ENCODE measurements at regions not wholly inside any gene's neighbourhood (a gene's known extent, or its start where the extent isn't known, plus 50 kb on each side); places are given as distances from the start of the nearest gene placed in this dataset.

DNA sequence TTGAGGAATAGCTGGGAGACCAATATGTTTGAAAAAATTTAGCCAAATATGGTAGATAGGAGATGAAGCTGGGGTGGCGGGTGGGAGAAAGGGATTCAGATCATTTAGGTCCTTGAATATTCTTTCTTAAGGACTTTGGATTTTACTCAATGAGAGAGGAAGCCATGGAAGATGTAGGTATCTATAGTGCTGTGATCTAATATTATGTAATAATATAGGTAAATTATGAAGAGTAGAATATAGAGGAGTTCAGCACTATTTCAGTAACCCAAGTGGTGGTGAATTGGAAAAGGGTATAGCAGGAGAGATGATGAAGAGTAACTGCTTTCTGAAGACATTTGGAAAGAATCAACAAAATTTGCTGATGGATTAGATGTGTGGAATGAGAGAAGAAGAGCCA is 417.6 kb downstream of the UTRN start:
- H3K27ac Mint-ChIP-seq: no peak overlapping the region
- no peaks in the 10 kb centered on the region for H3K9me3 Mint-ChIP-seq
- TF ChIP-seq, protein P1, sequence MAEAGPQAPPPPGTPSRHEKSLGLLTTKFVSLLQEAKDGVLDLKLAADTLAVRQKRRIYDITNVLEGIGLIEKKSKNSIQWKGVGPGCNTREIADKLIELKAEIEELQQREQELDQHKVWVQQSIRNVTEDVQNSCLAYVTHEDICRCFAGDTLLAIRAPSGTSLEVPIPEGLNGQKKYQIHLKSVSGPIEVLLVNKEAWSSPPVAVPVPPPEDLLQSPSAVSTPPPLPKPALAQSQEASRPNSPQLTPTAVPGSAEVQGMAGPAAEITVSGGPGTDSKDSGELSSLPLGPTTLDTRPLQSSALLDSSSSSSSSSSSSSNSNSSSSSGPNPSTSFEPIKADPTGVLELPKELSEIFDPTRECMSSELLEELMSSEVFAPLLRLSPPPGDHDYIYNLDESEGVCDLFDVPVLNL (CRISPR knock-in tag; IDR thresholded peaks at IDR 0.05; ENCODE audit: borderline replicate concordance, low read depth): no peak
- TF ChIP-seq, protein P2, sequence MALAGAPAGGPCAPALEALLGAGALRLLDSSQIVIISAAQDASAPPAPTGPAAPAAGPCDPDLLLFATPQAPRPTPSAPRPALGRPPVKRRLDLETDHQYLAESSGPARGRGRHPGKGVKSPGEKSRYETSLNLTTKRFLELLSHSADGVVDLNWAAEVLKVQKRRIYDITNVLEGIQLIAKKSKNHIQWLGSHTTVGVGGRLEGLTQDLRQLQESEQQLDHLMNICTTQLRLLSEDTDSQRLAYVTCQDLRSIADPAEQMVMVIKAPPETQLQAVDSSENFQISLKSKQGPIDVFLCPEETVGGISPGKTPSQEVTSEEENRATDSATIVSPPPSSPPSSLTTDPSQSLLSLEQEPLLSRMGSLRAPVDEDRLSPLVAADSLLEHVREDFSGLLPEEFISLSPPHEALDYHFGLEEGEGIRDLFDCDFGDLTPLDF (CRISPR knock-in tag; IDR thresholded peaks at IDR 0.05): no peak
- TF ChIP-seq MXD4 (CRISPR knock-in tag; IDR thresholded peaks at IDR 0.05; ENCODE audit: borderline replicate concordance) (no peak), NR3C1 (CRISPR knock-in tag; conservative IDR thresholded peaks at IDR 0.05; ENCODE audit: low read depth) (no peak), GRHL2 (CRISPR knock-in tag; IDR thresholded peaks at IDR 0.05; ENCODE audit: insufficient replicate concordance, severe bottlenecking) (no peak), EMX1 (CRISPR knock-in tag; IDR thresholded peaks at IDR 0.05) (no peak), SMAD4 (CRISPR knock-in tag; IDR thresholded peaks at IDR 0.05) (no peak), CREB1 (CRISPR knock-in tag; IDR thresholded peaks at IDR 0.05) (no peak), CREM (CRISPR knock-in tag; IDR thresholded peaks at IDR 0.05) (no peak), GTF2I (CRISPR knock-in tag; conservative IDR thresholded peaks at IDR 0.05) (no peak), KAT7 (CRISPR knock-in tag; IDR thresholded peaks at IDR 0.05; ENCODE audit: borderline replicate concordance) (no peak), ZNF263 (CRISPR knock-in tag; IDR thresholded peaks at IDR 0.05; ENCODE audit: low read depth) (no peak)
- TF ChIP-seq, protein P3, sequence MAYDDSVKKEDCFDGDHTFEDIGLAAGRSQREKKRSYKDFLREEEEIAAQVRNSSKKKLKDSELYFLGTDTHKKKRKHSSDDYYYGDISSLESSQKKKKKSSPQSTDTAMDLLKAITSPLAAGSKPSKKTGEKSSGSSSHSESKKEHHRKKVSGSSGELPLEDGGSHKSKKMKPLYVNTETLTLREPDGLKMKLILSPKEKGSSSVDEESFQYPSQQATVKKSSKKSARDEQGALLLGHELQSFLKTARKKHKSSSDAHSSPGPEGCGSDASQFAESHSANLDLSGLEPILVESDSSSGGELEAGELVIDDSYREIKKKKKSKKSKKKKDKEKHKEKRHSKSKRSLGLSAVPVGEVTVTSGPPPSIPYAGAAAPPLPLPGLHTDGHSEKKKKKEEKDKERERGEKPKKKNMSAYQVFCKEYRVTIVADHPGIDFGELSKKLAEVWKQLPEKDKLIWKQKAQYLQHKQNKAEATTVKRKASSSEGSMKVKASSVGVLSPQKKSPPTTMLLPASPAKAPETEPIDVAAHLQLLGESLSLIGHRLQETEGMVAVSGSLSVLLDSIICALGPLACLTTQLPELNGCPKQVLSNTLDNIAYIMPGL (CRISPR knock-in tag; IDR thresholded peaks at IDR 0.05): no peak
- TF ChIP-seq, protein P4, sequence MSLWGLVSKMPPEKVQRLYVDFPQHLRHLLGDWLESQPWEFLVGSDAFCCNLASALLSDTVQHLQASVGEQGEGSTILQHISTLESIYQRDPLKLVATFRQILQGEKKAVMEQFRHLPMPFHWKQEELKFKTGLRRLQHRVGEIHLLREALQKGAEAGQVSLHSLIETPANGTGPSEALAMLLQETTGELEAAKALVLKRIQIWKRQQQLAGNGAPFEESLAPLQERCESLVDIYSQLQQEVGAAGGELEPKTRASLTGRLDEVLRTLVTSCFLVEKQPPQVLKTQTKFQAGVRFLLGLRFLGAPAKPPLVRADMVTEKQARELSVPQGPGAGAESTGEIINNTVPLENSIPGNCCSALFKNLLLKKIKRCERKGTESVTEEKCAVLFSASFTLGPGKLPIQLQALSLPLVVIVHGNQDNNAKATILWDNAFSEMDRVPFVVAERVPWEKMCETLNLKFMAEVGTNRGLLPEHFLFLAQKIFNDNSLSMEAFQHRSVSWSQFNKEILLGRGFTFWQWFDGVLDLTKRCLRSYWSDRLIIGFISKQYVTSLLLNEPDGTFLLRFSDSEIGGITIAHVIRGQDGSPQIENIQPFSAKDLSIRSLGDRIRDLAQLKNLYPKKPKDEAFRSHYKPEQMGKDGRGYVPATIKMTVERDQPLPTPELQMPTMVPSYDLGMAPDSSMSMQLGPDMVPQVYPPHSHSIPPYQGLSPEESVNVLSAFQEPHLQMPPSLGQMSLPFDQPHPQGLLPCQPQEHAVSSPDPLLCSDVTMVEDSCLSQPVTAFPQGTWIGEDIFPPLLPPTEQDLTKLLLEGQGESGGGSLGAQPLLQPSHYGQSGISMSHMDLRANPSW (CRISPR knock-in tag; conservative IDR thresholded peaks at IDR 0.05; ENCODE audit: low read depth): no peak
- TF ChIP-seq, protein P5, sequence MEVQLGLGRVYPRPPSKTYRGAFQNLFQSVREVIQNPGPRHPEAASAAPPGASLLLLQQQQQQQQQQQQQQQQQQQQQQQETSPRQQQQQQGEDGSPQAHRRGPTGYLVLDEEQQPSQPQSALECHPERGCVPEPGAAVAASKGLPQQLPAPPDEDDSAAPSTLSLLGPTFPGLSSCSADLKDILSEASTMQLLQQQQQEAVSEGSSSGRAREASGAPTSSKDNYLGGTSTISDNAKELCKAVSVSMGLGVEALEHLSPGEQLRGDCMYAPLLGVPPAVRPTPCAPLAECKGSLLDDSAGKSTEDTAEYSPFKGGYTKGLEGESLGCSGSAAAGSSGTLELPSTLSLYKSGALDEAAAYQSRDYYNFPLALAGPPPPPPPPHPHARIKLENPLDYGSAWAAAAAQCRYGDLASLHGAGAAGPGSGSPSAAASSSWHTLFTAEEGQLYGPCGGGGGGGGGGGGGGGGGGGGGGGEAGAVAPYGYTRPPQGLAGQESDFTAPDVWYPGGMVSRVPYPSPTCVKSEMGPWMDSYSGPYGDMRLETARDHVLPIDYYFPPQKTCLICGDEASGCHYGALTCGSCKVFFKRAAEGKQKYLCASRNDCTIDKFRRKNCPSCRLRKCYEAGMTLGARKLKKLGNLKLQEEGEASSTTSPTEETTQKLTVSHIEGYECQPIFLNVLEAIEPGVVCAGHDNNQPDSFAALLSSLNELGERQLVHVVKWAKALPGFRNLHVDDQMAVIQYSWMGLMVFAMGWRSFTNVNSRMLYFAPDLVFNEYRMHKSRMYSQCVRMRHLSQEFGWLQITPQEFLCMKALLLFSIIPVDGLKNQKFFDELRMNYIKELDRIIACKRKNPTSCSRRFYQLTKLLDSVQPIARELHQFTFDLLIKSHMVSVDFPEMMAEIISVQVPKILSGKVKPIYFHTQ (CRISPR knock-in tag; IDR thresholded peaks at IDR 0.05): no peak
- TF ChIP-seq, protein P6, sequence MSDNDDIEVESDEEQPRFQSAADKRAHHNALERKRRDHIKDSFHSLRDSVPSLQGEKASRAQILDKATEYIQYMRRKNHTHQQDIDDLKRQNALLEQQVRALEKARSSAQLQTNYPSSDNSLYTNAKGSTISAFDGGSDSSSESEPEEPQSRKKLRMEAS (CRISPR knock-in tag; IDR thresholded peaks at IDR 0.05): no peak
- TF ChIP-seq, protein P7, sequence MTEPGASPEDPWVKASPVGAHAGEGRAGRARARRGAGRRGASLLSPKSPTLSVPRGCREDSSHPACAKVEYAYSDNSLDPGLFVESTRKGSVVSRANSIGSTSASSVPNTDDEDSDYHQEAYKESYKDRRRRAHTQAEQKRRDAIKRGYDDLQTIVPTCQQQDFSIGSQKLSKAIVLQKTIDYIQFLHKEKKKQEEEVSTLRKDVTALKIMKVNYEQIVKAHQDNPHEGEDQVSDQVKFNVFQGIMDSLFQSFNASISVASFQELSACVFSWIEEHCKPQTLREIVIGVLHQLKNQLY (CRISPR knock-in tag; IDR thresholded peaks at IDR 0.05): no peak
- no peaks in the 10 kb centered on the region for H3K27me3 Mint-ChIP-seq (ENCODE audit: low read depth)
- H3K4me3 Mint-ChIP-seq: no peak overlapping the region
- no peak for ATAC-seq
- no peak for DNase-seq (ENCODE audit: low spot score)
- CTCF ChIA-PET: no interaction called here
- POLR2A ChIA-PET: no interaction called here
- peaks cover 8% of the 10 kb centered on the region for H3K36me3 Mint-ChIP-seq
- no peaks in the 10 kb centered on the region for H3K4me1 Mint-ChIP-seq

Measured in WTC11 (cell line).